K562 (cell line): ENCODE measurements at regions not wholly inside any gene's neighbourhood (a gene's known extent, or its start where the extent isn't known, plus 50 kb on each side); places are given as distances from the start of the nearest gene placed in this dataset.

Experiments
- ATF2 ChIP-seq: sonication (generic); formaldehyde crosslinking; IDR thresholded peaks from 2 replicates; pipeline ENCODE4 v1.8.1; 2022; ENCODE audit warnings: missing genetic modification reagents
- HNRNPH1 ChIP-seq: fragments of 200-400 bp; formaldehyde crosslinking; optimal IDR thresholded peaks from 2 replicates; pipeline ENCODE3; 2017; ENCODE audit warnings: low read depth, mild to moderate bottlenecking, low read length, moderate library complexity
- POLR2A ChIP-seq: fragments of 450-650 bp; conservative IDR thresholded peaks from 2 replicates; pipeline ENCODE4 v1.6.1; 2016

GRCh38 chr4:26148927-26149326 is 171.9 kb upstream of the RBPJ start:
- TF ChIP-seq ATF2 (CRISPR knock-in tag): no peak
- no peak for TF ChIP-seq POLR2A
- no peak for TF ChIP-seq HNRNPH1
